Ovary (tissue), 7 donors: ENCODE measurements at regions not wholly inside any gene's neighbourhood (a gene's known extent, or its start where the extent isn't known, plus 50 kb on each side); places are given as distances from the start of the nearest gene placed in this dataset.

ENCODE experiments used
- DNase-seq, 5 donors: peaks; one replicate each; pipeline ENCODE4 v3.0.0-alpha.2; 2019 to 2020
- H3K27ac ChIP-seq, 2 donors: fragments of 200-600 bp; one replicate each; pipeline versions ENCODE4 v1.5.1 to v1.8.0; 2019 to 2022
- H3K27me3 ChIP-seq: fragments of 200-600 bp; one replicate; pipeline ENCODE4 v1.8.0; 2022
- H3K36me3 ChIP-seq: fragments of 200-600 bp; sonication (generic); one replicate; pipeline ENCODE4 v1.5.1; 2019
- H3K4me1 ChIP-seq: one replicate; pipeline ENCODE4 v1.8.1; 2013; ENCODE audit warnings: mild to moderate bottlenecking, moderate library complexity; ENCODE audit not compliant: insufficient read depth
- H3K4me3 ChIP-seq: fragments of 200-600 bp; sonication (generic); one replicate; pipeline ENCODE4 v1.5.1; 2017
- H3K9me3 ChIP-seq, 2 donors: fragments of 200-600 bp in 1 of 2; sonication (generic) in 1 of 2; one replicate each; pipeline versions ENCODE4 v1.5.1 to v1.8.1; 2013 to 2019; ENCODE audit warnings: mild to moderate bottlenecking in 1 of 2, moderate library complexity in 1 of 2
- CTCF ChIP-seq, 3 donors: fragments of 450-650 bp in 2 of 3; fragments of 200-600 bp in 1 of 3; IDR thresholded peaks; one replicate each; pipeline versions ENCODE4 v1.5.1 to v1.8.0; 2016 to 2022; ENCODE audit warnings: antibody characterized with exemption in 3 of 3, mild to moderate bottlenecking in 1 of 3
- EP300 ChIP-seq: sonication (generic); formaldehyde crosslinking; IDR thresholded peaks from one replicate; pipeline ENCODE4 v1.6.1; 2017; ENCODE audit warnings: antibody characterized with exemption
- POLR2A ChIP-seq: fragments of 450-650 bp; IDR thresholded peaks from one replicate; pipeline ENCODE4 v1.6.1; 2017; ENCODE audit warnings: antibody characterized with exemption, mild to moderate bottlenecking, moderate library complexity
- WGBS, 3 donors: extraction: QIAGEN DNeasy Blood & Tissue Kit in 1 of 3; methylation state at CpG; one replicate each; pipeline versions ENCODE4 v1.1.5 to v1.1.7; 2013 to 2017; 5-methylcytosine and 5-hydroxymethylcytosine counted together
- intact Hi-C, 4 donors: fragments of 100-400 bp; cut with DNase I; formaldehyde crosslinking; loops; one replicate each; pipeline versions ENCODE4 v1.11.0 to v1.15.1; 2022 to 2023
- donor health status: DM: no; HTN: no; CAD: no; lungs with moderate emphysema.
- donor health status: DM: no; HTN: no; CAD: no.
- donor health status: Bipolar disorder and iron deficiency.
- donor health status: DM: no; HTN: no; CAD: no.
- donor health status: DM: yes; HTN: yes; CAD: no.

DNA sequence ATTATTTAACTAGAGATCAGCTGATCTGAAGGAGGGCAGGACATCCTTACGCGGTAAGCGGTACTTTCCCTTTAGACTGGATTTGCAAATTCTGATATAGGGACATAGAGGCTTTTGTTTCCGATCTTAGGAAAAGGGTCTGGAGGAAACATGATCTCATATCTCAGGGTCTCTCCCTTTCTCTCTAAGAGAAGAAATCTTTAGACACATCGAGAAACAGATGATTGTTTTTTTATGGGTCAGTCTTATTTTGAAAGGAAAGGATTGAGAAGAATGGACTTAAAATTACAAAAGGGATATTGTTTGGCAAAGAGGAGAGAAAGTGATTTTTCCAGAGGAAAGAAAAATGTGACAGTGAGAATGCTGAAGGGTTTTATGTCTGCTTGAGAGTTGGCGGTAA lies 83.9 kb upstream of the OGFRL1 start:
- Histone ChIP-seq H3K9me3 (no peaks in the 10 kb centered on the region), H3K4me1 (no peaks in the 10 kb centered on the region), H3K27me3 (no peaks in the 10 kb centered on the region), H3K4me3 (no peak overlapping the region), H3K27ac (no peak overlapping the region), H3K36me3 (no peaks in the 10 kb centered on the region)
- WGBS, 3 donors: 94 to 95% (median 94%) methylated on average over 6 of the region's 6 CpGs
- intact Hi-C loops: no loop called here
- DNase-seq: no peak
- no peak for TF ChIP-seq POLR2A
- no peak for TF ChIP-seq CTCF (IDR thresholded peaks at IDR 0.05)
- no peak for TF ChIP-seq EP300

- WGBS, 3 donors: 72 to 77% (median 75%) methylated on average over 3 of the region's 3 CpGs
- Histone ChIP-seq H3K4me3 (no peak overlapping the region), H3K9me3 (no peaks in the 10 kb centered on the region), H3K4me1 (no peaks in the 10 kb centered on the region), H3K36me3 (no peaks in the 10 kb centered on the region), H3K27ac (no peak overlapping the region), H3K27me3 (no peaks in the 10 kb centered on the region)
- intact Hi-C loops: no loop called here
- TF ChIP-seq CTCF (IDR thresholded peaks at IDR 0.05) (no peak), POLR2A (no peak), EP300 (no peak)
- DNase-seq: no peak
Measured at GRCh38 chr6:71205336-71205956, 83.2 kb upstream of the OGFRL1 start.

DNA sequence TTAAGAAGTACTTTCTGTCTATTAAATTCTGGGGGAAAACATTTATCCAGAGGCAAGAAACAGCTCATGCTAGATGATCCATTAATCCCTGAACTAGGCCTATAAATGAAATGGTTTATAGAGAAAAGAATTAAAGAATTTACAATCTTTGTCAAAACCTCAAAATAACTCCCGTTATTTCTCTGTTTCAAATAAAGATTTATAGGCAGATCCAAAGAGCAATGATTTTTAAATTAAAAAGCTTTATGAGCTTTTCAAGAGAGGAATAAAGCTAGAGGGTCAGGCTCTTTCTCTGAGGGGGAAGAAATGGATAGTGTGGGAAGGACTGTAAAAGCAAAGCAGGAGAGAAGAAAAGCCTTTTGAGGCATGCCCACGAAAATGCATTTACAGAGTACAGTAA lies 82.5 kb upstream of the OGFRL1 start:
- TF ChIP-seq CTCF (IDR thresholded peaks at IDR 0.05) (no peak), POLR2A (no peak), EP300 (no peak)
- Histone ChIP-seq H3K27me3 (no peaks in the 10 kb centered on the region), H3K36me3 (no peaks in the 10 kb centered on the region), H3K27ac (no peak overlapping the region), H3K4me3 (no peak overlapping the region), H3K4me1 (no peaks in the 10 kb centered on the region), H3K9me3 (no peaks in the 10 kb centered on the region)
- no peak for DNase-seq
- intact Hi-C loops: no loop called here
- 64 to 72% (median 71%) methylated on average over 2 of the region's 2 CpGs for WGBS, 3 donors

DNA sequence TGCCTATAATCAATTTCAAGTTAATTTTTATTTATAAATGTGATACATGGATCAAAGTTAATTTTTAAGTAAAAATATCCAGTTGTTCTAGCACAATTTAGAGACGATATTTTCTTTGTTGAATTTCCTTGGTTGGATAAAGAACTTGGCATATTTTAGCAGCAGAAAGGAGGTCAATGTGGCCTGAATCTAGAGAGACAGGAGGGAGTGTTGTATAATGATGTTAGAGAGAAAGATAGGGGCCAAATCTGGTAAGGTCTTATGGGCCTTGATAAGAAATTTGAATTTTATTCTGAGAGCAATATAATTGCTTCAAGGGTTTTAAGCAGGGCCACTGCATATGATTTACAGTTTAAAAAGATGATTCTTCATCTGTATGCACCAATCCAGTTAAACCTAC lies 79.4 kb upstream of the OGFRL1 start:
- intact Hi-C loops: no loop called here
- H3K4me3 ChIP-seq: no peak overlapping the region
- WGBS, 3 donors: 1 to 15% (median 8%) methylated on average over 1 of the region's 1 CpG
- H3K27ac ChIP-seq: no peak overlapping the region
- no peaks in the 10 kb centered on the region for H3K36me3 ChIP-seq
- TF ChIP-seq POLR2A (no peak), EP300 (no peak), CTCF (IDR thresholded peaks at IDR 0.05) (no peak)
- no peaks in the 10 kb centered on the region for H3K4me1 ChIP-seq
- no peaks in the 10 kb centered on the region for H3K27me3 ChIP-seq
- no peak for DNase-seq
- no peaks in the 10 kb centered on the region for H3K9me3 ChIP-seq
